ENCODE measurements at regions not wholly inside any gene's neighbourhood (a gene's known extent, or its start where the extent isn't known, plus 50 kb on each side); places are given as distances from the start of the nearest gene placed in this dataset.

DNA sequence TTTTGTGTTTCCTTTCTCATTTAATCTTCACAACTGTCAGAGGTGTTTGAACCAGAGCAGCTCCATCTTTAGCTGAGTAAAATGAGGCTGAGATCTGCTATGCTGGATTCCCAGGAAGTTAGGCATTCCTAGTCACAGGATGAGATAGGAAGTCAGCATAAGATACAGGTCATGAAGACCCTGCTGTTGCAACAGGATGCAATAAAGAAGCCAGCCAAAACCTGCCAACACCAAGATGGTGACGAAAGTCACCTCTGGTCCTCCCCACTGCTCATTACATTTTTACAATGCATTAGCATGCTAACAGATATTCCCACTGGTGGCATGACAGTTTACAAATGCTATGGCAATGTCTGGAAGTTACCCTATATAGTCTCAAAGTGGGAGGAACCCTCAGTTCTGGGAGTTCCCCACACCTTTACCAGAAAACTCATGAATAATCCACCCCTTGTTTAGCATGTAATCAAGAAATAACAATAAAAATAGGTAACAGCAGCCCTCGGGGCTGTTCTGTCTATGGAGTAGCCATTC, 262.2 kb upstream of the FERMT1 start:
- TF ChIP-seq JUN (IDR thresholded peaks at IDR 0.05) (no peak), POLR2AphosphoS2 (conservative IDR thresholded peaks at IDR 0.05; ENCODE audit: low read length) (no peak), BHLHE40 (IDR thresholded peaks at IDR 0.05; ENCODE audit: low read depth, low read length) (no peak), NFE2L2 (conservative IDR thresholded peaks at IDR 0.05; ENCODE audit: low read length) (no peak), MYC (IDR thresholded peaks at IDR 0.05; ENCODE audit: borderline replicate concordance, low read length) (no peak), POLR2A (IDR thresholded peaks at IDR 0.05; ENCODE audit: low read length) (no peak), RAD21 (conservative IDR thresholded peaks at IDR 0.05 in 1 of 2, IDR thresholded peaks at IDR 0.05 in 1 of 2) (no peak)
- TF ChIP-seq, protein P1, sequence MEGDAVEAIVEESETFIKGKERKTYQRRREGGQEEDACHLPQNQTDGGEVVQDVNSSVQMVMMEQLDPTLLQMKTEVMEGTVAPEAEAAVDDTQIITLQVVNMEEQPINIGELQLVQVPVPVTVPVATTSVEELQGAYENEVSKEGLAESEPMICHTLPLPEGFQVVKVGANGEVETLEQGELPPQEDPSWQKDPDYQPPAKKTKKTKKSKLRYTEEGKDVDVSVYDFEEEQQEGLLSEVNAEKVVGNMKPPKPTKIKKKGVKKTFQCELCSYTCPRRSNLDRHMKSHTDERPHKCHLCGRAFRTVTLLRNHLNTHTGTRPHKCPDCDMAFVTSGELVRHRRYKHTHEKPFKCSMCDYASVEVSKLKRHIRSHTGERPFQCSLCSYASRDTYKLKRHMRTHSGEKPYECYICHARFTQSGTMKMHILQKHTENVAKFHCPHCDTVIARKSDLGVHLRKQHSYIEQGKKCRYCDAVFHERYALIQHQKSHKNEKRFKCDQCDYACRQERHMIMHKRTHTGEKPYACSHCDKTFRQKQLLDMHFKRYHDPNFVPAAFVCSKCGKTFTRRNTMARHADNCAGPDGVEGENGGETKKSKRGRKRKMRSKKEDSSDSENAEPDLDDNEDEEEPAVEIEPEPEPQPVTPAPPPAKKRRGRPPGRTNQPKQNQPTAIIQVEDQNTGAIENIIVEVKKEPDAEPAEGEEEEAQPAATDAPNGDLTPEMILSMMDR (IDR thresholded peaks at IDR 0.05), result no peak
- TF ChIP-seq, protein P2, sequence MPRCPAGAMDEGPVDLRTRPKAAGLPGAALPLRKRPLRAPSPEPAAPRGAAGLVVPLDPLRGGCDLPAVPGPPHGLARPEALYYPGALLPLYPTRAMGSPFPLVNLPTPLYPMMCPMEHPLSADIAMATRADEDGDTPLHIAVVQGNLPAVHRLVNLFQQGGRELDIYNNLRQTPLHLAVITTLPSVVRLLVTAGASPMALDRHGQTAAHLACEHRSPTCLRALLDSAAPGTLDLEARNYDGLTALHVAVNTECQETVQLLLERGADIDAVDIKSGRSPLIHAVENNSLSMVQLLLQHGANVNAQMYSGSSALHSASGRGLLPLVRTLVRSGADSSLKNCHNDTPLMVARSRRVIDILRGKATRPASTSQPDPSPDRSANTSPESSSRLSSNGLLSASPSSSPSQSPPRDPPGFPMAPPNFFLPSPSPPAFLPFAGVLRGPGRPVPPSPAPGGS (IDR thresholded peaks at IDR 0.05), result no peak

Measured in A549 (cell line).